ENCODE measurements at regions not wholly inside any gene's neighbourhood (a gene's known extent, or its start where the extent isn't known, plus 50 kb on each side); places are given as distances from the start of the nearest gene placed in this dataset.
A peak's percentile ranks its signal among the peaks of the same experiment; 100 is the strongest.

- no peak overlapping the region for H3K4me3 ChIP-seq (ENCODE audit: low read depth, low read length)
- no peak for DNase-seq (ENCODE audit: low read depth)
Measured at GRCh38 chr21:26351661-26352060, 181.1 kb upstream of the APP start.

GRCh38 chr21:26332867-26333266, 162.3 kb upstream of the APP start:
- no peak overlapping the region for H3K4me3 ChIP-seq (ENCODE audit: low read depth, low read length)
- no peak for DNase-seq (ENCODE audit: low read depth)

GRCh38 chr21:26331205-26331980, 160.8 kb upstream of the APP start:
- DNase-seq (ENCODE audit: low read depth): no peak
- no peak overlapping the region for H3K4me3 ChIP-seq (ENCODE audit: low read depth, low read length)

- DNase-seq (ENCODE audit: low read depth): peak; percentile 17
- no peak overlapping the region for H3K4me3 ChIP-seq (ENCODE audit: low read depth, low read length)
Measured at GRCh38 chr21:26320596-26320995, 150.0 kb upstream of the APP start.

- H3K4me3 ChIP-seq (ENCODE audit: low read depth, low read length): no peak overlapping the region
- DNase-seq (ENCODE audit: low read depth): no peak
Measured at GRCh38 chr21:26307640-26308039, 137.1 kb upstream of the APP start.

GRCh38 chr21:26297851-26298250, 127.3 kb upstream of the APP start:
- no peak overlapping the region for H3K4me3 ChIP-seq (ENCODE audit: low read depth, low read length)
- no peak for DNase-seq (ENCODE audit: low read depth)

- no peak overlapping the region for H3K4me3 ChIP-seq (ENCODE audit: low read depth, low read length)
- no peak for DNase-seq (ENCODE audit: low read depth)
Measured at GRCh38 chr21:26293141-26293946, 122.8 kb upstream of the APP start.

- DNase-seq (ENCODE audit: low read depth): no peak
- no peak overlapping the region for H3K4me3 ChIP-seq (ENCODE audit: low read depth, low read length)
Measured at GRCh38 chr21:26288026-26288425, 117.5 kb upstream of the APP start.

- H3K4me3 ChIP-seq (ENCODE audit: low read depth, low read length): no peak overlapping the region
- DNase-seq (ENCODE audit: low read depth): no peak
Measured at GRCh38 chr21:26284531-26284930, 114.0 kb upstream of the APP start.

GRCh38 chr21:26282058-26282457, 111.5 kb upstream of the APP start:
- no peak for DNase-seq (ENCODE audit: low read depth)
- no peak overlapping the region for H3K4me3 ChIP-seq (ENCODE audit: low read depth, low read length)

GRCh38 chr21:26281506-26281905, 110.9 kb upstream of the APP start:
- no peak for DNase-seq (ENCODE audit: low read depth)
- no peak overlapping the region for H3K4me3 ChIP-seq (ENCODE audit: low read depth, low read length)

- H3K4me3 ChIP-seq (ENCODE audit: low read depth, low read length): no peak overlapping the region
- DNase-seq (ENCODE audit: low read depth): peak; percentile 9
Measured at GRCh38 chr21:26280775-26281174, 110.2 kb upstream of the APP start.

GRCh38 chr21:26280148-26280547, 109.6 kb upstream of the APP start:
- H3K4me3 ChIP-seq (ENCODE audit: low read depth, low read length): no peak overlapping the region
- no peak for DNase-seq (ENCODE audit: low read depth)

GRCh38 chr21:26275801-26276200, 105.2 kb upstream of the APP start:
- H3K4me3 ChIP-seq (ENCODE audit: low read depth, low read length): no peak overlapping the region

GRCh38 chr21:26273686-26274313, 103.2 kb upstream of the APP start:
- no peak overlapping the region for H3K4me3 ChIP-seq (ENCODE audit: low read depth, low read length)
- DNase-seq (ENCODE audit: low read depth): no peak

More at GRCh38 chr21:26275801-26276200, 105.2 kb upstream of the APP start:
- no peak for DNase-seq (ENCODE audit: low read depth)

- DNase-seq (ENCODE audit: low read depth): no peak
Measured at GRCh38 chr21:26267389-26267788, 96.8 kb upstream of the APP start.

GRCh38 chr21:26246073-26246472, 75.5 kb upstream of the APP start:
- DNase-seq (ENCODE audit: low read depth): no peak
- no peak overlapping the region for H3K4me3 ChIP-seq (ENCODE audit: low read depth, low read length)

More at GRCh38 chr21:26267389-26267788, 96.8 kb upstream of the APP start:
- H3K4me3 ChIP-seq (ENCODE audit: low read depth, low read length): no peak overlapping the region

- DNase-seq (ENCODE audit: low read depth): no peak
- H3K4me3 ChIP-seq (ENCODE audit: low read depth, low read length): no peak overlapping the region
Measured at GRCh38 chr21:26245428-26245827, 74.9 kb upstream of the APP start.

- no peak overlapping the region for H3K4me3 ChIP-seq (ENCODE audit: low read depth, low read length)
- DNase-seq (ENCODE audit: low read depth): no peak
Measured at GRCh38 chr21:26238646-26239045, 68.1 kb upstream of the APP start.

- H3K4me3 ChIP-seq (ENCODE audit: low read depth, low read length): no peak overlapping the region
- DNase-seq (ENCODE audit: low read depth): no peak
Measured at GRCh38 chr21:26236281-26236680, 65.7 kb upstream of the APP start.

All from skeletal muscle cell (primary cell).